Mesothelial cell of epicardium (in vitro differentiated cells): ENCODE measurements at regions not wholly inside any gene's neighbourhood (a gene's known extent, or its start where the extent isn't known, plus 50 kb on each side); places are given as distances from the start of the nearest gene placed in this dataset.

Experiments
- DNase-seq, 2 experiments: peaks; one replicate each; pipeline ENCODE4 v3.0.0; 2021; ENCODE audit warnings: low spot score in 2 of 2; ENCODE audit not compliant: unreplicated experiment in 2 of 2
- H3K27ac Mint-ChIP-seq: 2 replicates; pipeline ENCODE4 v1.8.0; 2021; ENCODE audit warnings: mixed read lengths
- H3K27me3 Mint-ChIP-seq: 2 replicates; pipeline ENCODE4 v1.8.0; 2021; ENCODE audit warnings: low read depth, mixed read lengths
- H3K36me3 Mint-ChIP-seq: 2 replicates; pipeline ENCODE4 v1.8.0; 2021; ENCODE audit warnings: mixed read lengths
- H3K4me1 Mint-ChIP-seq: 2 replicates; pipeline ENCODE4 v1.8.0; 2021; ENCODE audit warnings: mixed read lengths
- H3K4me3 Mint-ChIP-seq: 2 replicates; pipeline ENCODE4 v1.8.0; 2021; ENCODE audit warnings: mild to moderate bottlenecking, moderate library complexity, mixed read lengths
- H3K9me3 Mint-ChIP-seq: 2 replicates; pipeline ENCODE4 v1.8.0; 2021; ENCODE audit warnings: mixed read lengths
- CTCF ChIP-seq: fragments of 200-600 bp; sonication (generic); IDR thresholded peaks from one replicate; pipeline ENCODE4 v1.5.0; 2021; ENCODE audit warnings: antibody characterized with exemption; ENCODE audit not compliant: unreplicated experiment

GRCh38 chr10:36721871-36722270 lies 403.5 kb upstream of the ANKRD30A start:
- H3K4me1 Mint-ChIP-seq, result peaks cover 11% of the 10 kb centered on the region
- TF ChIP-seq CTCF, result no peak
- no peak overlapping the region for H3K27ac Mint-ChIP-seq
- no peaks in the 10 kb centered on the region for H3K36me3 Mint-ChIP-seq
- DNase-seq, result no peak
- peaks cover 7% of the 10 kb centered on the region for H3K9me3 Mint-ChIP-seq
- H3K27me3 Mint-ChIP-seq, result no peaks in the 10 kb centered on the region
- no peak overlapping the region for H3K4me3 Mint-ChIP-seq

- no peak for TF ChIP-seq CTCF
- DNase-seq, result no peak
- Mint-ChIP-seq H3K36me3 (no peaks in the 10 kb centered on the region), H3K9me3 (peaks cover 9% of the 10 kb centered on the region), H3K27me3 (no peaks in the 10 kb centered on the region), H3K4me3 (no peak overlapping the region), H3K4me1 (peaks cover 11% of the 10 kb centered on the region), H3K27ac (no peak overlapping the region)
Observed at GRCh38 chr10:36720895-36721294, 404.5 kb upstream of the ANKRD30A start.

GRCh38 chr10:36717118-36717517 lies 408.3 kb upstream of the ANKRD30A start:
- DNase-seq, result no peak
- H3K4me1 Mint-ChIP-seq, result peaks cover 2% of the 10 kb centered on the region
- no peak overlapping the region for H3K4me3 Mint-ChIP-seq
- TF ChIP-seq CTCF, result no peak
- no peak overlapping the region for H3K27ac Mint-ChIP-seq
- H3K9me3 Mint-ChIP-seq, result peaks cover 9% of the 10 kb centered on the region
- H3K27me3 Mint-ChIP-seq, result no peaks in the 10 kb centered on the region
- no peaks in the 10 kb centered on the region for H3K36me3 Mint-ChIP-seq

- H3K4me1 Mint-ChIP-seq, result no peaks in the 10 kb centered on the region
- no peak for TF ChIP-seq CTCF
- no peak for DNase-seq
- H3K9me3 Mint-ChIP-seq, result peaks cover 9% of the 10 kb centered on the region
- H3K4me3 Mint-ChIP-seq, result no peak overlapping the region
- no peaks in the 10 kb centered on the region for H3K27me3 Mint-ChIP-seq
- no peak overlapping the region for H3K27ac Mint-ChIP-seq
- no peaks in the 10 kb centered on the region for H3K36me3 Mint-ChIP-seq
Observed at GRCh38 chr10:36716291-36716690, 409.1 kb upstream of the ANKRD30A start.

- TF ChIP-seq CTCF, result no peak
- Mint-ChIP-seq H3K4me3 (no peak overlapping the region), H3K27ac (no peak overlapping the region)
Observed at GRCh38 chr10:36712695-36713094, 412.7 kb upstream of the ANKRD30A start.

GRCh38 chr10:36711361-36711760 lies 414.0 kb upstream of the ANKRD30A start:
- DNase-seq, result no peak
- no peaks in the 10 kb centered on the region for H3K36me3 Mint-ChIP-seq
- H3K27me3 Mint-ChIP-seq, result no peaks in the 10 kb centered on the region
- H3K9me3 Mint-ChIP-seq, result no peaks in the 10 kb centered on the region
- H3K4me3 Mint-ChIP-seq, result no peak overlapping the region
- no peak for TF ChIP-seq CTCF
- H3K27ac Mint-ChIP-seq, result no peak overlapping the region
- H3K4me1 Mint-ChIP-seq, result no peaks in the 10 kb centered on the region

More at GRCh38 chr10:36712695-36713094, 412.7 kb upstream of the ANKRD30A start:
- no peaks in the 10 kb centered on the region for H3K36me3 Mint-ChIP-seq
- DNase-seq, result no peak
- no peaks in the 10 kb centered on the region for H3K4me1 Mint-ChIP-seq
- no peaks in the 10 kb centered on the region for H3K27me3 Mint-ChIP-seq
- H3K9me3 Mint-ChIP-seq, result peaks cover 9% of the 10 kb centered on the region
